Heart right ventricle (tissue), 16 donors: ENCODE measurements at regions not wholly inside any gene's neighbourhood (a gene's known extent, or its start where the extent isn't known, plus 50 kb on each side); places are given as distances from the start of the nearest gene placed in this dataset.

Source experiments
- ATAC-seq, 8 donors: fragments of 200-7000 bp; cut with Tn5 transposase; one replicate each; pipeline ENCODE4 v1.9.1; 2020; ENCODE audit warnings: mild to moderate bottlenecking in 8 of 8, moderate library complexity in 8 of 8, moderate number of reproducible peaks in 1 of 8
- DNase-seq, 2 donors: peaks; one replicate each; pipeline ENCODE4 v3.0.0-alpha.2; 2020
- H3K27ac ChIP-seq, 10 donors: fragments of 200-600 bp; sonication (generic) in 2 of 10; one replicate each; pipeline versions ENCODE4 v1.5.0 to v1.8.0; 2020 to 2022; ENCODE audit warnings: mild to moderate bottlenecking in 3 of 10
- H3K27me3 ChIP-seq, 7 donors: fragments of 200-600 bp; one replicate each; pipeline ENCODE4 v1.8.0; 2021 to 2022; ENCODE audit warnings: mild to moderate bottlenecking in 2 of 7
- H3K36me3 ChIP-seq, 9 donors: fragments of 200-600 bp; sonication (generic) in 1 of 9; one replicate each; pipeline versions ENCODE4 v1.5.0 to v1.8.0; 2020 to 2022; ENCODE audit warnings: mild to moderate bottlenecking in 2 of 9
- H3K4me1 ChIP-seq, 9 donors: fragments of 200-600 bp; sonication (generic) in 1 of 9; one replicate each; pipeline versions ENCODE4 v1.5.0 to v1.8.0; 2020 to 2022; ENCODE audit warnings: mild to moderate bottlenecking in 4 of 9
- H3K4me3 ChIP-seq, 10 donors: fragments of 200-600 bp; sonication (generic) in 2 of 10; one replicate each; pipeline versions ENCODE4 v1.5.0 to v1.8.0; 2020 to 2022; ENCODE audit warnings: mild to moderate bottlenecking in 7 of 10, moderate library complexity in 2 of 10
- H3K9me3 ChIP-seq, 11 donors: fragments of 200-600 bp in 10 of 11; sonication (generic) in 2 of 11; one replicate each; pipeline versions ENCODE4 v1.5.0 to v1.8.0; 2013 to 2022; ENCODE audit warnings: mild to moderate bottlenecking in 2 of 11, control low read depth in 1 of 11, moderate library complexity in 1 of 11
- WGBS, 2 donors: extraction: QIAGEN DNeasy Blood & Tissue Kit; methylation state at CpG; one replicate each; pipeline ENCODE4 v1.1.7; 2013; ENCODE audit warnings: inconsistent platforms in 1 of 2; 5-methylcytosine and 5-hydroxymethylcytosine counted together
- intact Hi-C, 10 donors: fragments of 100-400 bp; cut with DNase I; formaldehyde crosslinking; loops; one replicate each; pipeline versions ENCODE4 v1.11.1 to v1.14.2; 2022
- TF ChIP-seq, protein P1 (sequence below), 9 donors: fragments of 200-600 bp; sonication (generic) in 2 of 9; IDR thresholded peaks; one replicate each; pipeline versions ENCODE4 v1.5.0 to v1.8.0; 2021 to 2022; ENCODE audit warnings: antibody characterized with exemption in 9 of 9, mild to moderate bottlenecking in 5 of 9, moderate library complexity in 1 of 9
- donor health status: Arrhythmogenic right ventricular cardiomyopathy.
- donor health status: ischemic (EF 13 %, LVEDD 7.1; RV severe dilation, severe dysfunction).
- donor health status: healthy with polysubstance abuse.
- donor health status: DM: no; HTN: yes; CAD: no.
- donor health status: DM: no; HTN: no; CAD: no.
- donor health status: ischemic (EF 25% LVEDD 6.9; RV normal size, moderate dysfunction).
- donor health status: ischemic (EF 25% LVEDD 5.7; RV mildly dilated, moderate dysfunction).
- donor health status: healthy.
- donor health status: DM: yes; HTN: yes; CAD: no.
- donor health status: Ischemic cardiomyopathy.
- donor health status: ischemic (EF 35%, LVEDD 5.7; RV mildly dilated, moderate dysfunction).
- donor health status: nonischemic (EF 11% LVEDD 7.7; RV severe dilation, severe dysfunction).
- donor health status: DM: yes; HTN: yes; CAD: no.
- donor health status: PGD.
- donor health status: ischemic (EF 29% LVEDD 5.4; RV normal size, mild dysfunction).
- donor health status: nonischemic (EF 23%, LVEDD 6.1; RV moderate dilation, normal function).

DNA sequence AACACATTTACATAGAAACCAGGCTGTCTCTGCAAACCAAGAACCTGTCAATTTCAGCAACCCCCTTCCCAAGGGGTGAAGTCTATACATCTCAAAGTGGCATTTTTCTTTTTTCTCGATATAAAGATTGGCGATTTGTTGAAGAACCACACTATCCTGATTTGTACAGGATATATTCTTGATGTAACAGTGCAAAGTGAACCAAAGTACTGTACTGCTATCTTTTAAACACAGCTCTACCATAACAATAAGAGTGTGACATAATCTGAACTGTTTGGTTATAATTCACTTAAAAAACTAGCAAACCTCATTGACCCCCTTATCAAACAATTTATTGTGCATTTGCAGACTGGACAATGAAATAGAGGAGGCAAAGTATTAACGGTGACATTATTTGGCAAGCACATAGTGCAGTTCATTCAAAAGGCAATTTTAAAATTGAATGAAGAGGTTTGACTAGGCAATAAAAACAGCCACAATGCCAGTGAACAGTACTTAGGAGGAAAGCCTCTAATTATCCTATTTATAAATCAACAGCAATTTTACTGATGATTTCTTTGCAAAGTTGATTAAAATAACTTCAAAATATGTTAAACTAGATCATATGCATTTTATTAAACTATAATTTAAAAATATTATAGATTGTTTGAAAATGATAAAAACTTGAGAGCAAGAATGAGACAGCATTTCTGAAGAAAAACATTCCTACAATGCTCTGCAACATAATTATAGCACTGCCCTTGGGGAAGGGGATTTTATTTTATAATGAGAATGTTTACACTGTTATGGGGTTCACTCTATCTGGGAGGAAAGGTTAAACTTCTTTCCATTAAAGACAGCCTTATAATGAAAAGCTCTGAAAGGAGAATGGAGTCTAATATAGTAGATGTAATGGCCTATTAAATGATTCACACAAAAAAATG lies 440.9 kb downstream of the ZEB2 start:
- 69 to 70% methylated on average over 3 of the region's 3 CpGs for WGBS, 2 donors
- DNase-seq = no peak
- ATAC-seq = no peak

DNA sequence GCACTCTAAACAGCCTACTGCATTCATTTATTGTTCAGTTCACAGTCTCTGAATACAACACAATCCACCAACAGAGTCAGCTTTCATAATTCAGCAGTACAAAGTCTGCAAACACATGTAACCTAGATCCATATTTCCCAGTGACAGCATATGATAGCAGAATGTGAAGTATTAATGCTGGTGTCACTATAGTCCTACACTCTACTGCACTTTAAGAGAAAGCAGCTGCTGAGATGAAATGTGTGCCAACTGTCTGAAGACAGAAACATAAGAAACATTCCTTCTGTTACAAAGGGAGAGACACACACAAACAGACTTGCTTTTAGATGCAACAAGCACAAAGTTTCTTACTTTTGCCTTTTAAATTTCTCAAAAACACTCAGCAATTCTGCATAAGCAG lies 441.8 kb downstream of the ZEB2 start:
- intact Hi-C loops = no loop called here
- Histone ChIP-seq H3K4me3 (no peak overlapping the region), H3K27me3 (no peaks in the 10 kb centered on the region), H3K27ac (no peak overlapping the region), H3K9me3 (no peaks in the 10 kb centered on the region), H3K36me3 (peaks cover 0 to 3% (median 0%) of the 10 kb centered on the region in 9 donors), H3K4me1 (peaks cover 0 to 15% (median 11%) of the 10 kb centered on the region in 9 donors)
- DNase-seq (no peak), ATAC-seq (peak in 2 of 8 donors; percentile 31 to 52)
- TF ChIP-seq, protein P1, sequence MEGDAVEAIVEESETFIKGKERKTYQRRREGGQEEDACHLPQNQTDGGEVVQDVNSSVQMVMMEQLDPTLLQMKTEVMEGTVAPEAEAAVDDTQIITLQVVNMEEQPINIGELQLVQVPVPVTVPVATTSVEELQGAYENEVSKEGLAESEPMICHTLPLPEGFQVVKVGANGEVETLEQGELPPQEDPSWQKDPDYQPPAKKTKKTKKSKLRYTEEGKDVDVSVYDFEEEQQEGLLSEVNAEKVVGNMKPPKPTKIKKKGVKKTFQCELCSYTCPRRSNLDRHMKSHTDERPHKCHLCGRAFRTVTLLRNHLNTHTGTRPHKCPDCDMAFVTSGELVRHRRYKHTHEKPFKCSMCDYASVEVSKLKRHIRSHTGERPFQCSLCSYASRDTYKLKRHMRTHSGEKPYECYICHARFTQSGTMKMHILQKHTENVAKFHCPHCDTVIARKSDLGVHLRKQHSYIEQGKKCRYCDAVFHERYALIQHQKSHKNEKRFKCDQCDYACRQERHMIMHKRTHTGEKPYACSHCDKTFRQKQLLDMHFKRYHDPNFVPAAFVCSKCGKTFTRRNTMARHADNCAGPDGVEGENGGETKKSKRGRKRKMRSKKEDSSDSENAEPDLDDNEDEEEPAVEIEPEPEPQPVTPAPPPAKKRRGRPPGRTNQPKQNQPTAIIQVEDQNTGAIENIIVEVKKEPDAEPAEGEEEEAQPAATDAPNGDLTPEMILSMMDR (IDR thresholded peaks at IDR 0.05) = no peak

More for the DNA sequence above, 440.9 kb downstream of the ZEB2 start:
- Histone ChIP-seq H3K27ac (no peak overlapping the region), H3K27me3 (no peaks in the 10 kb centered on the region), H3K36me3 (peaks cover 0 to 5% (median 0%) of the 10 kb centered on the region in 9 donors), H3K9me3 (no peaks in the 10 kb centered on the region), H3K4me1 (peaks cover 0 to 15% (median 11%) of the 10 kb centered on the region in 9 donors), H3K4me3 (no peak overlapping the region)
- intact Hi-C loops = no loop called here
- TF ChIP-seq, protein P1 (IDR thresholded peaks at IDR 0.05) = no peak

DNA sequence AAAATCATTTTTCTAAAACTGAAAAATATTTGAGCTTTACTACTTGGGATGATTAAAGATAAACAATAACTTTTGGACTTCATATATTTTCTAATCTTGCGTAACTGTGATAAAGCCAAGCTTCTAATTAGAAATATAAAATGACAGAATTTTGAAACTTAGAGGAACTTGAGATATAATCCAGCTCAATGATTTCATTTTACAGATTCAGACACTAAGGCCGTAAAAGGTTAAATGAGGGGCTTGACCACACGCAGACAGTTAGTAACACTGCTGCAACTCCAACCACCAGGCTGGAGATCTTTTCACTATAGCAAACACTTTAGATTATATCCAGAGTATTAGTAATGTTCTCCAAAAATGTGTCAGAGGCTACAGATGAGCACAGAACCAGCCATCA lies 445.5 kb downstream of the ZEB2 start:
- Histone ChIP-seq H3K9me3 (no peaks in the 10 kb centered on the region), H3K4me1 (peaks cover 0 to 15% (median 11%) of the 10 kb centered on the region in 9 donors), H3K27me3 (no peaks in the 10 kb centered on the region), H3K4me3 (no peak overlapping the region), H3K27ac (no peak overlapping the region), H3K36me3 (no peaks in the 10 kb centered on the region)
- TF ChIP-seq, protein P1 (IDR thresholded peaks at IDR 0.05) = no peak
- DNase-seq (no peak), ATAC-seq (no peak)
- intact Hi-C loops = no loop called here
- WGBS, 2 donors = 72 to 84% methylated on average over 3 of the region's 3 CpGs

DNA sequence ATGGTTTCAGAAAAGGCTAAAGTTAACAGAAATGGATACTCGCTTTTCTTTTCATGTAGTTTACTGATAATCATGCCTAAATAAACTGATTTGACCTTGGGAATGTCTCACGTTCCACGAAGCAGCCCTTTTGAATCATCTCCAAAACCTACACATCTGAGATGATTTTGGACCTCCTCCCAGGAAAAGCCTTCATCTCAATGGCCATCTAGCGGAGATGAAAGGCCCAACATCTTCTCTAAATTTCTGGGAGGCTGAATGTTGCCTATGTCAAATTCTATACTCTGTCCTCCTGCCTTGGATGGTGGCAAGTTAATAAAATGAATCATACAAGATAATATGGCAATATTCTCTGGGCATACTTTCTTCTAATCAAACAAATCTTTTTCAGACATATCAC lies 448.5 kb downstream of the ZEB2 start:
- intact Hi-C loops = no loop called here
- no peaks in the 10 kb centered on the region for H3K4me1 ChIP-seq
- TF ChIP-seq, protein P1 (IDR thresholded peaks at IDR 0.05) = peak in 5 of 9 donors; percentile 7 to 33 (median 16)
- no peaks in the 10 kb centered on the region for H3K9me3 ChIP-seq
- H3K4me3 ChIP-seq = no peak overlapping the region
- DNase-seq (no peak), ATAC-seq (no peak)
- H3K27me3 ChIP-seq = no peaks in the 10 kb centered on the region
- 55 to 65% methylated on average over 4 of the region's 4 CpGs for WGBS, 2 donors
- H3K36me3 ChIP-seq = no peaks in the 10 kb centered on the region
- H3K27ac ChIP-seq = no peak overlapping the region
